Germinal center (tissue), 1 donor: ENCODE measurements at regions not wholly inside any gene's neighbourhood (a gene's known extent, or its start where the extent isn't known, plus 50 kb on each side); places are given as distances from the start of the nearest gene placed in this dataset.

Experiments
- DNase-seq: peaks from one replicate; pipeline ENCODE4 v3.0.0; 2012; ENCODE audit warnings: mixed read lengths, low spot score

GRCh38 chr10:4688601-4689000, 137.4 kb upstream of the AKR1E2 start:
- DNase-seq: no peak

- no peak for DNase-seq
Measured at GRCh38 chr10:4688168-4688567, 137.8 kb upstream of the AKR1E2 start.

GRCh38 chr10:4687397-4687796, 138.6 kb upstream of the AKR1E2 start:
- DNase-seq: no peak

- DNase-seq: no peak
Measured at GRCh38 chr10:4686644-4686996, 139.4 kb upstream of the AKR1E2 start.

- DNase-seq: no peak
Measured at GRCh38 chr10:4685904-4686643, 139.9 kb upstream of the AKR1E2 start.

- DNase-seq: no peak
Measured at GRCh38 chr10:4685491-4685890, 140.5 kb upstream of the AKR1E2 start.

GRCh38 chr10:4684434-4684833, 141.6 kb upstream of the AKR1E2 start:
- DNase-seq: no peak

GRCh38 chr10:4683838-4684237, 142.2 kb upstream of the AKR1E2 start:
- DNase-seq: no peak

GRCh38 chr10:4683137-4683536, 142.9 kb upstream of the AKR1E2 start:
- DNase-seq: no peak

GRCh38 chr10:4678951-4679671, 146.9 kb upstream of the AKR1E2 start:
- no peak for DNase-seq

GRCh38 chr10:4678023-4678950, 147.7 kb upstream of the AKR1E2 start:
- no peak for DNase-seq

GRCh38 chr10:4677296-4678021, 148.5 kb upstream of the AKR1E2 start:
- DNase-seq: no peak

- DNase-seq: no peak
Measured at GRCh38 chr10:4676566-4676965, 149.4 kb upstream of the AKR1E2 start.

GRCh38 chr10:4675808-4676207, 150.2 kb upstream of the AKR1E2 start:
- no peak for DNase-seq

- no peak for DNase-seq
Measured at GRCh38 chr10:4673279-4674040, 152.5 kb upstream of the AKR1E2 start.

GRCh38 chr10:4672201-4672600, 153.8 kb upstream of the AKR1E2 start:
- no peak for DNase-seq

GRCh38 chr10:4671451-4672145, 154.4 kb upstream of the AKR1E2 start:
- no peak for DNase-seq

GRCh38 chr10:4670737-4671136, 155.3 kb upstream of the AKR1E2 start:
- no peak for DNase-seq

- no peak for DNase-seq
Measured at GRCh38 chr10:4669585-4669984, 156.4 kb upstream of the AKR1E2 start.

GRCh38 chr10:4663162-4663992, 162.6 kb upstream of the AKR1E2 start:
- peak; percentile 46 for DNase-seq
